CD4-positive, alpha-beta T cell (primary cell): ENCODE measurements at regions not wholly inside any gene's neighbourhood (a gene's known extent, or its start where the extent isn't known, plus 50 kb on each side); places are given as distances from the start of the nearest gene placed in this dataset.

ENCODE experiments used
- ATAC-seq: fragments of 200-7000 bp; cut with Tn5 transposase; one replicate; pipeline ENCODE4 v1.10.0; 2022; ENCODE audit warnings: mild to moderate bottlenecking; ENCODE audit not compliant: poor library complexity
- CTCF ChIA-PET: fragments of 350-600 bp; sonication (Branson Sonifier 250); formaldehyde crosslinking; loops from one replicate; lab custom pipeline; 2021; ENCODE audit warnings: antibody characterized with exemption, inconsistent platforms; lab: Charles Lee
- POLR2A ChIA-PET: fragments of 350-600 bp; sonication (Branson Sonifier 250); formaldehyde crosslinking; loops from one replicate; lab custom pipeline; 2021; ENCODE audit warnings: antibody characterized with exemption, inconsistent platforms; lab: Charles Lee
- DNase-seq, 14 experiments: peaks; one replicate each; pipeline ENCODE4 v3.0.0-alpha.2; 2013 to 2020; ENCODE audit warnings: mixed read lengths in 2 of 14
- H3K27ac ChIP-seq, 2 donors: one replicate each; pipeline versions ENCODE4 v1.5.1 to v1.7.0; 2013; ENCODE audit warnings: low read length in 2 of 2, low read depth in 1 of 2, mild to moderate bottlenecking in 1 of 2
- H3K27me3 ChIP-seq, 2 experiments: 1 replicate in 1 of 2; 2 replicates in 1 of 2; pipeline versions ENCODE4 v1.6.1 to v1.7.0; 2013; ENCODE audit warnings: low read length in 2 of 2, control low read depth in 1 of 2, mild to moderate bottlenecking in 1 of 2, moderate library complexity in 1 of 2; ENCODE audit not compliant: insufficient read depth in 2 of 2, control insufficient read depth in 1 of 2
- H3K36me3 ChIP-seq: one replicate; pipeline ENCODE4 v1.6.1; 2013; ENCODE audit warnings: low read length, control low read depth; ENCODE audit not compliant: insufficient read depth
- H3K4me1 ChIP-seq: one replicate; pipeline ENCODE4 v1.6.1; 2013; ENCODE audit warnings: low read length, control low read depth; ENCODE audit not compliant: insufficient read depth
- H3K4me3 ChIP-seq: one replicate; pipeline ENCODE4 v1.5.1; 2013; ENCODE audit warnings: mild to moderate bottlenecking, low read length, moderate library complexity
- H3K9me3 ChIP-seq, 2 experiments: 1 replicate in 1 of 2; 2 replicates in 1 of 2; pipeline versions ENCODE4 v1.6.1 to v1.7.0; 2013; ENCODE audit warnings: low read length in 2 of 2, mild to moderate bottlenecking in 2 of 2, control low read depth in 1 of 2, moderate library complexity in 1 of 2; ENCODE audit not compliant: control insufficient read depth in 1 of 2, insufficient read depth in 1 of 2
- H3K27ac Mint-ChIP-seq: one replicate; pipeline ENCODE4 v1.8.0; 2020; ENCODE audit warnings: mixed read lengths
- H3K27me3 Mint-ChIP-seq: one replicate; pipeline ENCODE4 v1.8.0; 2021; ENCODE audit warnings: mixed read lengths
- H3K36me3 Mint-ChIP-seq: one replicate; pipeline ENCODE4 v1.8.0; 2021; ENCODE audit warnings: low read depth, mixed read lengths
- H3K4me1 Mint-ChIP-seq: one replicate; pipeline ENCODE4 v1.8.0; 2021; ENCODE audit warnings: low read depth, mixed read lengths
- H3K4me3 Mint-ChIP-seq: one replicate; pipeline ENCODE4 v1.8.0; 2020; ENCODE audit warnings: mild to moderate bottlenecking, mixed read lengths
- H3K9me3 Mint-ChIP-seq: one replicate; pipeline ENCODE4 v1.8.0; 2020; ENCODE audit warnings: mixed read lengths
- CTCF ChIP-seq: fragments of 200-600 bp; IDR thresholded peaks from one replicate; pipeline ENCODE4 v1.8.0; 2022; ENCODE audit warnings: antibody characterized with exemption, mild to moderate bottlenecking
- intact Hi-C, 2 experiments: fragments of 100-400 bp; cut with DNase I in 1 of 2; cut with micrococcal nuclease in 1 of 2; formaldehyde crosslinking; loops; one replicate each; pipeline versions ENCODE4 v1.15.1 to v1.9.0; 2023 to 2025; cut with DNase I, micrococcal nuclease

- intact Hi-C loops, result no loop called here
- Mint-ChIP-seq H3K27me3 (peaks cover 5% of the 10 kb centered on the region), H3K27ac (no peak overlapping the region), H3K4me1 (no peaks in the 10 kb centered on the region), H3K9me3 (no peaks in the 10 kb centered on the region), H3K4me3 (no peak overlapping the region), H3K36me3 (no peaks in the 10 kb centered on the region)
- POLR2A ChIA-PET, result interaction anchor here (1.2 kb wide), 1 partner anchor 11 kb away, joined by 3 read pairs; no protein-coding TSS in a partner anchor
- H3K27me3 ChIP-seq, result no peaks in the 10 kb centered on the region
- CTCF ChIA-PET, result no interaction called here
- H3K4me1 ChIP-seq, result no peaks in the 10 kb centered on the region
- no peak overlapping the region for H3K4me3 ChIP-seq
- ATAC-seq (no peak), DNase-seq (no peak)
- TF ChIP-seq CTCF, result no peak
- H3K27ac ChIP-seq, result no peak overlapping the region
- H3K9me3 ChIP-seq, result no peaks in the 10 kb centered on the region
- no peaks in the 10 kb centered on the region for H3K36me3 ChIP-seq
These were observed 193.9 kb downstream of the KIF18A start for GRCh38 chr11:27914080-27914479.

GRCh38 chr11:27913650-27914049 is 194.3 kb downstream of the KIF18A start:
- H3K27ac ChIP-seq, result no peak overlapping the region
- H3K4me3 ChIP-seq, result no peak overlapping the region
- H3K4me1 ChIP-seq, result no peaks in the 10 kb centered on the region
- CTCF ChIA-PET, result no interaction called here
- Mint-ChIP-seq H3K4me3 (no peak overlapping the region), H3K4me1 (no peaks in the 10 kb centered on the region), H3K9me3 (no peaks in the 10 kb centered on the region), H3K27ac (no peak overlapping the region), H3K36me3 (no peaks in the 10 kb centered on the region), H3K27me3 (peaks cover under 1% of the 10 kb centered on the region)
- H3K9me3 ChIP-seq, result no peaks in the 10 kb centered on the region
- no peaks in the 10 kb centered on the region for H3K36me3 ChIP-seq
- H3K27me3 ChIP-seq, result no peaks in the 10 kb centered on the region
- no peak for TF ChIP-seq CTCF
- POLR2A ChIA-PET, result interaction anchor here (1.2 kb wide), 1 partner anchor 11 kb away, joined by 3 read pairs; no protein-coding TSS in a partner anchor
- DNase-seq (no peak), ATAC-seq (no peak)
- intact Hi-C loops, result no loop called here

- Mint-ChIP-seq H3K36me3 (no peaks in the 10 kb centered on the region), H3K27me3 (no peaks in the 10 kb centered on the region), H3K4me1 (no peaks in the 10 kb centered on the region), H3K27ac (no peak overlapping the region), H3K4me3 (no peak overlapping the region), H3K9me3 (peaks cover under 1% of the 10 kb centered on the region)
- no peaks in the 10 kb centered on the region for H3K4me1 ChIP-seq
- H3K27ac ChIP-seq, result no peak overlapping the region
- no peaks in the 10 kb centered on the region for H3K27me3 ChIP-seq
- no peak overlapping the region for H3K4me3 ChIP-seq
- ATAC-seq, result no peak
- intact Hi-C loops, result no loop called here
- ChIA-PET CTCF (no interaction called here), POLR2A (interaction anchor here (1.2 kb wide), 1 partner anchor 10 kb away, joined by 3 read pairs; no protein-coding TSS in a partner anchor)
- TF ChIP-seq CTCF, result no peak
- H3K9me3 ChIP-seq, result no peaks in the 10 kb centered on the region
- no peak for DNase-seq
- H3K36me3 ChIP-seq, result no peaks in the 10 kb centered on the region
These were observed 195.0 kb downstream of the KIF18A start for GRCh38 chr11:27912916-27913315.
